Thoracic aorta (tissue), 2 donors: ENCODE measurements at regions not wholly inside any gene's neighbourhood (a gene's known extent, or its start where the extent isn't known, plus 50 kb on each side); places are given as distances from the start of the nearest gene placed in this dataset.

Experiments
- ATAC-seq: fragments of 150-250 bp; one replicate; pipeline ENCODE4 v1.8.0; 2017; ENCODE audit warnings: low read depth; ENCODE audit not compliant: insufficient number of reproducible peaks, low FRiP score
- DNase-seq: peaks from one replicate; pipeline ENCODE4 v3.0.0-alpha.2; 2020; ENCODE audit warnings: low spot score
- H3K27ac ChIP-seq, 2 donors: fragments of 200-600 bp; sonication (generic); 1 replicate in 1 of 2; 2 replicates in 1 of 2; pipeline ENCODE4 v1.5.1; 2016; ENCODE audit warnings: mild to moderate bottlenecking in 2 of 2, moderate library complexity in 2 of 2
- H3K27me3 ChIP-seq: fragments of 200-600 bp; sonication (generic); replicated peaks from 2 replicates; pipeline ENCODE4 v1.6.0; 2016; ENCODE audit warnings: mild to moderate bottlenecking; ENCODE audit not compliant: insufficient read depth
- H3K36me3 ChIP-seq: fragments of 200-600 bp; sonication (generic); one replicate; pipeline ENCODE4 v1.5.1; 2016
- H3K4me1 ChIP-seq, 2 donors: fragments of 200-600 bp; sonication (generic); 1 replicate in 1 of 2; 2 replicates in 1 of 2; pipeline versions ENCODE4 v1.5.1 to v1.6.0; 2016; ENCODE audit warnings: low read depth in 2 of 2, mild to moderate bottlenecking in 1 of 2; ENCODE audit not compliant: control insufficient read depth in 1 of 2
- H3K4me3 ChIP-seq: fragments of 200-600 bp; sonication (generic); 2 replicates; pipeline ENCODE4 v1.5.1; 2016; ENCODE audit warnings: mild to moderate bottlenecking
- H3K9me3 ChIP-seq: fragments of 200-600 bp; sonication (generic); 2 replicates; pipeline ENCODE4 v1.5.1; 2016
- CTCF ChIP-seq: fragments of 200-600 bp; sonication (generic); IDR thresholded peaks from one replicate; pipeline ENCODE4 v1.5.1; 2019; ENCODE audit warnings: antibody characterized with exemption

- H3K27me3 ChIP-seq = no peaks in the 10 kb centered on the region
These were observed 440.9 kb upstream of the GRM3 start for GRCh38 chr7:86202833-86203232.

GRCh38 chr7:86201767-86202166 is 441.9 kb upstream of the GRM3 start:
- DNase-seq (no peak), ATAC-seq (no peak)
- Histone ChIP-seq H3K4me1 (no peaks in the 10 kb centered on the region), H3K36me3 (no peaks in the 10 kb centered on the region), H3K9me3 (no peaks in the 10 kb centered on the region), H3K4me3 (no peak overlapping the region), H3K27ac (no peak overlapping the region), H3K27me3 (no peaks in the 10 kb centered on the region)
- no peak for TF ChIP-seq CTCF

More at GRCh38 chr7:86202833-86203232, 440.9 kb upstream of the GRM3 start:
- DNase-seq = no peak
- Histone ChIP-seq H3K27ac (no peak overlapping the region), H3K36me3 (no peaks in the 10 kb centered on the region), H3K4me1 (no peaks in the 10 kb centered on the region), H3K9me3 (no peaks in the 10 kb centered on the region), H3K4me3 (no peak overlapping the region)
- TF ChIP-seq CTCF = no peak
- ATAC-seq = no peak

GRCh38 chr7:86199881-86200614 is 443.7 kb upstream of the GRM3 start:
- ATAC-seq = no peak
- no peaks in the 10 kb centered on the region for H3K36me3 ChIP-seq
- no peaks in the 10 kb centered on the region for H3K9me3 ChIP-seq
- H3K4me3 ChIP-seq = no peak overlapping the region
- no peak for DNase-seq
- H3K4me1 ChIP-seq = no peaks in the 10 kb centered on the region
- no peak for TF ChIP-seq CTCF
- no peaks in the 10 kb centered on the region for H3K27me3 ChIP-seq
- H3K27ac ChIP-seq = no peak overlapping the region

GRCh38 chr7:86190351-86190750 is 453.4 kb upstream of the GRM3 start:
- Histone ChIP-seq H3K4me3 (no peak overlapping the region), H3K27me3 (no peaks in the 10 kb centered on the region), H3K4me1 (no peaks in the 10 kb centered on the region), H3K9me3 (no peaks in the 10 kb centered on the region), H3K27ac (no peak overlapping the region), H3K36me3 (no peaks in the 10 kb centered on the region)
- TF ChIP-seq CTCF = no peak
- ATAC-seq (no peak), DNase-seq (no peak)

- H3K27me3 ChIP-seq = no peaks in the 10 kb centered on the region
- no peaks in the 10 kb centered on the region for H3K9me3 ChIP-seq
These were observed 462.2 kb upstream of the GRM3 start for GRCh38 chr7:86181474-86181873.

More at GRCh38 chr7:86181474-86181873, 462.2 kb upstream of the GRM3 start:
- Histone ChIP-seq H3K4me1 (no peaks in the 10 kb centered on the region), H3K4me3 (no peak overlapping the region), H3K27ac (no peak overlapping the region), H3K36me3 (no peaks in the 10 kb centered on the region)
- ATAC-seq = no peak
- TF ChIP-seq CTCF = no peak
- DNase-seq = no peak
